Prostate gland (tissue), 2 donors: ENCODE measurements at regions not wholly inside any gene's neighbourhood (a gene's known extent, or its start where the extent isn't known, plus 50 kb on each side); places are given as distances from the start of the nearest gene placed in this dataset.
"Not testable (repeated sequence)": the region's sequence is repeated elsewhere in the genome, so short reads cannot be mapped to it uniquely, and the experiment has no call there.

Source experiments
- CTCF ChIP-seq, 4 experiments: fragments of 200-600 bp in 2 of 4; fragments of 450-650 bp in 2 of 4; sonication (generic) in 2 of 4; IDR thresholded peaks; 1 replicate in 3 of 4; 2 replicates in 1 of 4; pipeline ENCODE4 v1.5.1; 2016 to 2019; ENCODE audit warnings: antibody characterized with exemption in 4 of 4, mild to moderate bottlenecking in 2 of 4, moderate library complexity in 2 of 4
- POLR2A ChIP-seq: fragments of 450-650 bp; IDR thresholded peaks from one replicate; pipeline ENCODE4 v1.6.1; 2016; ENCODE audit warnings: antibody characterized with exemption, mild to moderate bottlenecking
- POLR2AphosphoS5 ChIP-seq: sonication (generic); formaldehyde crosslinking; IDR thresholded peaks from one replicate; pipeline ENCODE4 v1.6.1; 2017; ENCODE audit warnings: antibody characterized with exemption

- TF ChIP-seq CTCF (IDR thresholded peaks at IDR 0.05); POLR2A; POLR2AphosphoS5: not testable (repeated sequence)
Observed at GRCh38 chr9:41280299-41281238, 91.5 kb upstream of the ZNG1F start.
